ENCODE measurements at regions not wholly inside any gene's neighbourhood (a gene's known extent, or its start where the extent isn't known, plus 50 kb on each side); places are given as distances from the start of the nearest gene placed in this dataset.

GRCh38 chr3:82839871-82840270 lies 1078.4 kb upstream of the GBE1 start:
- TF ChIP-seq ZNF565 (CRISPR knock-in tag; conservative IDR thresholded peaks at IDR 0.05; ENCODE audit: low read depth) (no peak), ISL1 (CRISPR knock-in tag; IDR thresholded peaks at IDR 0.05) (no peak), ZC3H10 (CRISPR knock-in tag; IDR thresholded peaks at IDR 0.05) (no peak), ARNTL (CRISPR knock-in tag; IDR thresholded peaks at IDR 0.05; ENCODE audit: borderline replicate concordance, low read depth) (no peak), ZFP3 (CRISPR knock-in tag; IDR thresholded peaks at IDR 0.05) (no peak), ZNF8 (CRISPR knock-in tag; IDR thresholded peaks at IDR 0.05) (no peak), ZFP30 (CRISPR knock-in tag; IDR thresholded peaks at IDR 0.05) (no peak), GLIS3 (CRISPR knock-in tag; IDR thresholded peaks at IDR 0.05) (no peak), TOX (CRISPR knock-in tag; IDR thresholded peaks at IDR 0.05; ENCODE audit: borderline replicate concordance) (no peak), TCF4 (CRISPR knock-in tag; IDR thresholded peaks at IDR 0.05; ENCODE audit: borderline replicate concordance) (no peak)
- TF ChIP-seq, protein P1, sequence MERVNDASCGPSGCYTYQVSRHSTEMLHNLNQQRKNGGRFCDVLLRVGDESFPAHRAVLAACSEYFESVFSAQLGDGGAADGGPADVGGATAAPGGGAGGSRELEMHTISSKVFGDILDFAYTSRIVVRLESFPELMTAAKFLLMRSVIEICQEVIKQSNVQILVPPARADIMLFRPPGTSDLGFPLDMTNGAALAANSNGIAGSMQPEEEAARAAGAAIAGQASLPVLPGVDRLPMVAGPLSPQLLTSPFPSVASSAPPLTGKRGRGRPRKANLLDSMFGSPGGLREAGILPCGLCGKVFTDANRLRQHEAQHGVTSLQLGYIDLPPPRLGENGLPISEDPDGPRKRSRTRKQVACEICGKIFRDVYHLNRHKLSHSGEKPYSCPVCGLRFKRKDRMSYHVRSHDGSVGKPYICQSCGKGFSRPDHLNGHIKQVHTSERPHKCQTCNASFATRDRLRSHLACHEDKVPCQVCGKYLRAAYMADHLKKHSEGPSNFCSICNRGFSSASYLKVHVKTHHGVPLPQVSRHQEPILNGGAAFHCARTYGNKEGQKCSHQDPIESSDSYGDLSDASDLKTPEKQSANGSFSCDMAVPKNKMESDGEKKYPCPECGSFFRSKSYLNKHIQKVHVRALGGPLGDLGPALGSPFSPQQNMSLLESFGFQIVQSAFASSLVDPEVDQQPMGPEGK (CRISPR knock-in tag; IDR thresholded peaks at IDR 0.05; ENCODE audit: borderline replicate concordance): no peak
- ATAC-seq: no peak

GRCh38 chr3:82834098-82834497 lies 1072.7 kb upstream of the GBE1 start:
- no peak for ATAC-seq
- TF ChIP-seq TOX (CRISPR knock-in tag; IDR thresholded peaks at IDR 0.05; ENCODE audit: borderline replicate concordance) (no peak), POU6F1 (CRISPR knock-in tag; IDR thresholded peaks at IDR 0.05; ENCODE audit: borderline replicate concordance, low read depth) (no peak), TCF4 (CRISPR knock-in tag; IDR thresholded peaks at IDR 0.05; ENCODE audit: borderline replicate concordance) (no peak), ZC3H10 (CRISPR knock-in tag; IDR thresholded peaks at IDR 0.05) (no peak), ZFP30 (CRISPR knock-in tag; IDR thresholded peaks at IDR 0.05) (no peak), ISL1 (CRISPR knock-in tag; IDR thresholded peaks at IDR 0.05) (no peak), GLIS3 (CRISPR knock-in tag; IDR thresholded peaks at IDR 0.05) (no peak), PPARA (CRISPR knock-in tag; IDR thresholded peaks at IDR 0.05; ENCODE audit: borderline replicate concordance) (no peak), ZNF8 (CRISPR knock-in tag; IDR thresholded peaks at IDR 0.05) (no peak)
- TF ChIP-seq, protein P2, sequence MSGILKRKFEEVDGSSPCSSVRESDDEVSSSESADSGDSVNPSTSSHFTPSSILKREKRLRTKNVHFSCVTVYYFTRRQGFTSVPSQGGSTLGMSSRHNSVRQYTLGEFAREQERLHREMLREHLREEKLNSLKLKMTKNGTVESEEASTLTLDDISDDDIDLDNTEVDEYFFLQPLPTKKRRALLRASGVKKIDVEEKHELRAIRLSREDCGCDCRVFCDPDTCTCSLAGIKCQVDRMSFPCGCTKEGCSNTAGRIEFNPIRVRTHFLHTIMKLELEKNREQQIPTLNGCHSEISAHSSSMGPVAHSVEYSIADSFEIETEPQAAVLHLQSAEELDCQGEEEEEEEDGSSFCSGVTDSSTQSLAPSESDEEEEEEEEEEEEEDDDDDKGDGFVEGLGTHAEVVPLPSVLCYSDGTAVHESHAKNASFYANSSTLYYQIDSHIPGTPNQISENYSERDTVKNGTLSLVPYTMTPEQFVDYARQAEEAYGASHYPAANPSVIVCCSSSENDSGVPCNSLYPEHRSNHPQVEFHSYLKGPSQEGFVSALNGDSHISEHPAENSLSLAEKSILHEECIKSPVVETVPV (CRISPR knock-in tag; IDR thresholded peaks at IDR 0.05): no peak
- TF ChIP-seq, protein P1 (CRISPR knock-in tag; IDR thresholded peaks at IDR 0.05; ENCODE audit: borderline replicate concordance): no peak

- no peak for ATAC-seq
- TF ChIP-seq ZNF8 (CRISPR knock-in tag; IDR thresholded peaks at IDR 0.05) (no peak), ZC3H10 (CRISPR knock-in tag; IDR thresholded peaks at IDR 0.05) (no peak), CSDC2 (CRISPR knock-in tag; IDR thresholded peaks at IDR 0.05) (no peak), ZNF565 (CRISPR knock-in tag; conservative IDR thresholded peaks at IDR 0.05; ENCODE audit: low read depth) (no peak), CREB5 (CRISPR knock-in tag; IDR thresholded peaks at IDR 0.05; ENCODE audit: low read depth) (no peak)
Observed at GRCh38 chr3:82824491-82824890, 1063.0 kb upstream of the GBE1 start.

GRCh38 chr3:82816086-82816485 lies 1054.6 kb upstream of the GBE1 start:
- ATAC-seq: no peak
- TF ChIP-seq, protein P3, sequence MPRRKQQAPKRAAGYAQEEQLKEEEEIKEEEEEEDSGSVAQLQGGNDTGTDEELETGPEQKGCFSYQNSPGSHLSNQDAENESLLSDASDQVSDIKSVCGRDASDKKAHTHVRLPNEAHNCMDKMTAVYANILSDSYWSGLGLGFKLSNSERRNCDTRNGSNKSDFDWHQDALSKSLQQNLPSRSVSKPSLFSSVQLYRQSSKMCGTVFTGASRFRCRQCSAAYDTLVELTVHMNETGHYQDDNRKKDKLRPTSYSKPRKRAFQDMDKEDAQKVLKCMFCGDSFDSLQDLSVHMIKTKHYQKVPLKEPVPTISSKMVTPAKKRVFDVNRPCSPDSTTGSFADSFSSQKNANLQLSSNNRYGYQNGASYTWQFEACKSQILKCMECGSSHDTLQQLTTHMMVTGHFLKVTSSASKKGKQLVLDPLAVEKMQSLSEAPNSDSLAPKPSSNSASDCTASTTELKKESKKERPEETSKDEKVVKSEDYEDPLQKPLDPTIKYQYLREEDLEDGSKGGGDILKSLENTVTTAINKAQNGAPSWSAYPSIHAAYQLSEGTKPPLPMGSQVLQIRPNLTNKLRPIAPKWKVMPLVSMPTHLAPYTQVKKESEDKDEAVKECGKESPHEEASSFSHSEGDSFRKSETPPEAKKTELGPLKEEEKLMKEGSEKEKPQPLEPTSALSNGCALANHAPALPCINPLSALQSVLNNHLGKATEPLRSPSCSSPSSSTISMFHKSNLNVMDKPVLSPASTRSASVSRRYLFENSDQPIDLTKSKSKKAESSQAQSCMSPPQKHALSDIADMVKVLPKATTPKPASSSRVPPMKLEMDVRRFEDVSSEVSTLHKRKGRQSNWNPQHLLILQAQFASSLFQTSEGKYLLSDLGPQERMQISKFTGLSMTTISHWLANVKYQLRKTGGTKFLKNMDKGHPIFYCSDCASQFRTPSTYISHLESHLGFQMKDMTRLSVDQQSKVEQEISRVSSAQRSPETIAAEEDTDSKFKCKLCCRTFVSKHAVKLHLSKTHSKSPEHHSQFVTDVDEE (CRISPR knock-in tag; IDR thresholded peaks at IDR 0.05): no peak
- TF ChIP-seq ESRRG (CRISPR knock-in tag; IDR thresholded peaks at IDR 0.05) (no peak), OSR1 (CRISPR knock-in tag; IDR thresholded peaks at IDR 0.05) (no peak), ZNF70 (CRISPR knock-in tag; IDR thresholded peaks at IDR 0.05) (no peak), ZNF8 (CRISPR knock-in tag; IDR thresholded peaks at IDR 0.05) (no peak)
- TF ChIP-seq, protein P1 (CRISPR knock-in tag; IDR thresholded peaks at IDR 0.05; ENCODE audit: borderline replicate concordance): no peak
